ENCODE measurements at regions not wholly inside any gene's neighbourhood (a gene's known extent, or its start where the extent isn't known, plus 50 kb on each side); places are given as distances from the start of the nearest gene placed in this dataset.

- no peak for DNase-seq (ENCODE audit: extremely low spot score)
- TF ChIP-seq NFRKB (IDR thresholded peaks at IDR 0.05), result no peak
- TF ChIP-seq BHLHE40 (IDR thresholded peaks at IDR 0.05; ENCODE audit: borderline replicate concordance), result no peak
- no peak for TF ChIP-seq LEF1 (IDR thresholded peaks at IDR 0.05; ENCODE audit: borderline replicate concordance)
- TF ChIP-seq FOXM1 (IDR thresholded peaks at IDR 0.05; ENCODE audit: borderline replicate concordance), result no peak
- TF ChIP-seq ELF4 (IDR thresholded peaks at IDR 0.05), result no peak
- no peak for TF ChIP-seq FOXA1 (IDR thresholded peaks at IDR 0.05)
- POLR2A ChIA-PET, result no interaction called here
- CTCF ChIA-PET, result no interaction called here
Measured at GRCh38 chr6:19446570-19446969, 390.6 kb upstream of the ID4 start.

DNA sequence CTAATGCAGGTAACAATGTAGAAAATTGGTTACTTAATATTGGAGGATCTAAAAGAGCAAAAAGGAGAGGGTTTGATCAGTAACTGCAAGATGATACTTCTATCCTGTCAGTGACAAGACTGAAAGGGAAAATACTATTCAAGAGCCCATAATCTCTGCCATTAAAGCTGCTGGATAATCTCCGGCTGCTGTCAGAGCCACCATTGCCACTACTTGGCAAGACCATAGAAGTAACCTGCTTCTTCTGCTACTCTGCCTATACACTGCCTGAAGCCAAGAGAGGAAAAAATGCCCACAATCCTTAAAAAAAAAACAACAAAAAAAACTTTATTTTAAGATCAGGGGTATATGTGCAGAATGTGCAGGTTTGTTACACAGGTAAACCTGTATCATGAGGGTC is 386.5 kb upstream of the ID4 start:
- POLR2A ChIA-PET, result no interaction called here
- CTCF ChIA-PET, result no interaction called here

GRCh38 chr6:19452495-19452894 is 384.7 kb upstream of the ID4 start:
- ChIA-PET POLR2A (interaction anchor here (0.6 kb wide), 2 partner anchors 385 to 415 kb away, joined by 3 read pairs; no protein-coding TSS in a partner anchor), CTCF (interaction anchor here (1.1 kb wide), 1 partner anchor 13 kb away, joined by 3 read pairs; no protein-coding TSS in a partner anchor)
- no peak for DNase-seq (ENCODE audit: extremely low spot score)
- no peak for TF ChIP-seq HDGF (IDR thresholded peaks at IDR 0.05; ENCODE audit: borderline replicate concordance)
- TF ChIP-seq LEF1 (IDR thresholded peaks at IDR 0.05; ENCODE audit: borderline replicate concordance), result no peak
- no peak for TF ChIP-seq ZNF384 (IDR thresholded peaks at IDR 0.05)
- no peak for TF ChIP-seq SP1 (IDR thresholded peaks at IDR 0.05)
- TF ChIP-seq CTBP1 (IDR thresholded peaks at IDR 0.05; ENCODE audit: borderline replicate concordance), result no peak
- TF ChIP-seq ARNT (IDR thresholded peaks at IDR 0.05), result no peak
- TF ChIP-seq NFRKB (IDR thresholded peaks at IDR 0.05), result no peak
- no peak for TF ChIP-seq ELF4 (IDR thresholded peaks at IDR 0.05)
- TF ChIP-seq FOXA1 (IDR thresholded peaks at IDR 0.05), result no peak
- no peak for TF ChIP-seq FOXK2 (IDR thresholded peaks at IDR 0.05)
- TF ChIP-seq, protein P1, sequence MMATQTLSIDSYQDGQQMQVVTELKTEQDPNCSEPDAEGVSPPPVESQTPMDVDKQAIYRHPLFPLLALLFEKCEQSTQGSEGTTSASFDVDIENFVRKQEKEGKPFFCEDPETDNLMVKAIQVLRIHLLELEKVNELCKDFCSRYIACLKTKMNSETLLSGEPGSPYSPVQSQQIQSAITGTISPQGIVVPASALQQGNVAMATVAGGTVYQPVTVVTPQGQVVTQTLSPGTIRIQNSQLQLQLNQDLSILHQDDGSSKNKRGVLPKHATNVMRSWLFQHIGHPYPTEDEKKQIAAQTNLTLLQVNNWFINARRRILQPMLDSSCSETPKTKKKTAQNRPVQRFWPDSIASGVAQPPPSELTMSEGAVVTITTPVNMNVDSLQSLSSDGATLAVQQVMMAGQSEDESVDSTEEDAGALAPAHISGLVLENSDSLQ (IDR thresholded peaks at IDR 0.05), result no peak
- TF ChIP-seq L3MBTL2 (conservative IDR thresholded peaks at IDR 0.05), result no peak
- TF ChIP-seq TARDBP (IDR thresholded peaks at IDR 0.05), result no peak
- TF ChIP-seq BHLHE40 (IDR thresholded peaks at IDR 0.05; ENCODE audit: borderline replicate concordance), result no peak
- TF ChIP-seq FOXM1 (IDR thresholded peaks at IDR 0.05; ENCODE audit: borderline replicate concordance), result no peak
- no peak for TF ChIP-seq SUZ12 (IDR thresholded peaks at IDR 0.05)

More for the DNA sequence above, 386.5 kb upstream of the ID4 start:
- no peak for DNase-seq (ENCODE audit: extremely low spot score)
- TF ChIP-seq LEF1 (IDR thresholded peaks at IDR 0.05; ENCODE audit: borderline replicate concordance) (no peak), L3MBTL2 (conservative IDR thresholded peaks at IDR 0.05) (no peak), CTBP1 (IDR thresholded peaks at IDR 0.05; ENCODE audit: borderline replicate concordance) (no peak), BHLHE40 (IDR thresholded peaks at IDR 0.05; ENCODE audit: borderline replicate concordance) (no peak), SUZ12 (IDR thresholded peaks at IDR 0.05) (no peak), HDGF (IDR thresholded peaks at IDR 0.05; ENCODE audit: borderline replicate concordance) (no peak), FOXM1 (IDR thresholded peaks at IDR 0.05; ENCODE audit: borderline replicate concordance) (no peak), ELF4 (IDR thresholded peaks at IDR 0.05) (no peak), NFRKB (IDR thresholded peaks at IDR 0.05) (no peak), FOXK2 (IDR thresholded peaks at IDR 0.05) (no peak), SP1 (IDR thresholded peaks at IDR 0.05) (no peak), ZNF384 (IDR thresholded peaks at IDR 0.05) (no peak), TARDBP (IDR thresholded peaks at IDR 0.05) (no peak), FOXA1 (IDR thresholded peaks at IDR 0.05) (no peak), ARNT (IDR thresholded peaks at IDR 0.05) (no peak)
- TF ChIP-seq, protein P1 (IDR thresholded peaks at IDR 0.05), result no peak

DNA sequence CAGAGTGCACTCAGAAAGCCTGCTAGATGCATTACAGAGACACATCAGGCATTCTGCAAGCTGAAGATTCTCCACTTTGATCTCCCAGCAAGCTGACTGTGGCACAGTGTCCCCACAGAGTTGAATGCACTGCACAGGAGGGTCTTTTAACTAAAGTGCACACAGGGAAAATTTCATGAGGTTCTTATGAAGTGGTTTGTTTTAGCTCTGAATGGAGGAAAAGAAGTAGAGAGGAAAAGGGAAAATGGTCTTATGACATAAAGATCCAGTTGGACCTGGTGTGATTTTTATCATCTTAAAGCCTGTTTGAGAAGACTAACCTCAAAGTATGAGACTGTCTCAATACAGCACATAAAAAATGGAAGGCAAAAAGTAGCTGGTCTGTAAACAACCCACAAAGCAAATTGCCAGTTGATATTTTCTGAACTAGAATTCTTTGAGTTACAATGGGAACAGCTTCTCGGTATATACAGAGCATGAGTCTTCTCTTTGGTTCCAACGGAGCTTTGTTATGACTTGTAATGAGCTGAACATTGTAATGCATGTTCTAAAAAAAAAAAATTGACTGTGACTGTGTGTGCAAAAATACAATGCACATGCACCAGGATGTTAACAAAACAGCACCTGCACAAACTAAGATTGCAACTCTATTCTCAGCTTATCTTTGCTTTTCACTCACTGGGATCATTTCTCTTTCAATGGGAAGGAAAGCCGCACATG is 383.0 kb upstream of the ID4 start:
- no peak for TF ChIP-seq FOXK2 (IDR thresholded peaks at IDR 0.05)
- no peak for TF ChIP-seq LEF1 (IDR thresholded peaks at IDR 0.05; ENCODE audit: borderline replicate concordance)
- TF ChIP-seq SP1 (IDR thresholded peaks at IDR 0.05), result no peak
- no peak for TF ChIP-seq NFRKB (IDR thresholded peaks at IDR 0.05)
- TF ChIP-seq HDGF (IDR thresholded peaks at IDR 0.05; ENCODE audit: borderline replicate concordance), result no peak
- TF ChIP-seq ZNF384 (IDR thresholded peaks at IDR 0.05), result no peak
- no peak for TF ChIP-seq ELF4 (IDR thresholded peaks at IDR 0.05)
- no peak for TF ChIP-seq TARDBP (IDR thresholded peaks at IDR 0.05)
- TF ChIP-seq FOXM1 (IDR thresholded peaks at IDR 0.05; ENCODE audit: borderline replicate concordance), result no peak
- TF ChIP-seq, protein P1 (IDR thresholded peaks at IDR 0.05), result no peak
- TF ChIP-seq CTBP1 (IDR thresholded peaks at IDR 0.05; ENCODE audit: borderline replicate concordance), result no peak
- TF ChIP-seq SUZ12 (IDR thresholded peaks at IDR 0.05), result no peak
- no peak for TF ChIP-seq L3MBTL2 (conservative IDR thresholded peaks at IDR 0.05)
- no peak for TF ChIP-seq ARNT (IDR thresholded peaks at IDR 0.05)
- TF ChIP-seq FOXA1 (IDR thresholded peaks at IDR 0.05), result no peak
- TF ChIP-seq BHLHE40 (IDR thresholded peaks at IDR 0.05; ENCODE audit: borderline replicate concordance), result no peak
- ChIA-PET POLR2A (no interaction called here), CTCF (interaction anchor here (0.6 kb wide), 1 partner anchor 385 kb away, joined by 7 read pairs; no protein-coding TSS in a partner anchor)
- no peak for DNase-seq (ENCODE audit: extremely low spot score)

GRCh38 chr6:19454721-19455392 is 382.3 kb upstream of the ID4 start:
- POLR2A ChIA-PET, result no interaction called here
- CTCF ChIA-PET, result interaction anchor here (0.6 kb wide), 1 partner anchor 385 kb away, joined by 7 read pairs; no protein-coding TSS in a partner anchor

More at GRCh38 chr6:19454721-19455392, 382.3 kb upstream of the ID4 start:
- TF ChIP-seq BHLHE40 (IDR thresholded peaks at IDR 0.05; ENCODE audit: borderline replicate concordance) (no peak), ARNT (IDR thresholded peaks at IDR 0.05) (no peak), NFRKB (IDR thresholded peaks at IDR 0.05) (no peak), FOXA1 (IDR thresholded peaks at IDR 0.05) (no peak), LEF1 (IDR thresholded peaks at IDR 0.05; ENCODE audit: borderline replicate concordance) (no peak), HDGF (IDR thresholded peaks at IDR 0.05; ENCODE audit: borderline replicate concordance) (no peak), ELF4 (IDR thresholded peaks at IDR 0.05) (no peak), SUZ12 (IDR thresholded peaks at IDR 0.05) (no peak), TARDBP (IDR thresholded peaks at IDR 0.05) (no peak), CTBP1 (IDR thresholded peaks at IDR 0.05; ENCODE audit: borderline replicate concordance) (no peak), L3MBTL2 (conservative IDR thresholded peaks at IDR 0.05) (no peak), ZNF384 (IDR thresholded peaks at IDR 0.05) (no peak), FOXM1 (IDR thresholded peaks at IDR 0.05; ENCODE audit: borderline replicate concordance) (no peak), FOXK2 (IDR thresholded peaks at IDR 0.05) (no peak), SP1 (IDR thresholded peaks at IDR 0.05) (no peak)
- TF ChIP-seq, protein P1 (IDR thresholded peaks at IDR 0.05), result no peak; the same call in 1 of the 2 replicates
- DNase-seq (ENCODE audit: extremely low spot score), result no peak

Data from HEK293T (cell line).